ENCODE measurements at regions not wholly inside any gene's neighbourhood (a gene's known extent, or its start where the extent isn't known, plus 50 kb on each side); places are given as distances from the start of the nearest gene placed in this dataset.

DNA sequence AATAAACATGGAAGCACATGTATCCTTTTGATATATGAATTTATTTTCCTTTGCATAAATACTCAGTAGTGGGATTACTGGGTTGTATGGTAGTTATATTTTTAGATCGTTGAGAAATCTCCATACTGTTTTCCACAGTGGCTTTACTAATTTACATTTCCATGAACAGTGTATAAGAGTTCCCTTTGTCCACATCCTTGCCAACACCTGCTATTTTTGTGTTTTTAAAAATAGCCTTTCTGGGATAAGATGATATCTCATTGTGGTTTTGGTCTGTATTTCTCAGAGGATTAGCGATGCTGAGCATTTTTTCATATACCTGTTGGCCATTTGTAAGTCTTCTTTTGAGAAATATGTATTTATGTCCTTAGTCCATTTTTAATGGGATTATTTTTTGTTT is 329.2 kb upstream of the KITLG start:
- TF ChIP-seq, protein P1, sequence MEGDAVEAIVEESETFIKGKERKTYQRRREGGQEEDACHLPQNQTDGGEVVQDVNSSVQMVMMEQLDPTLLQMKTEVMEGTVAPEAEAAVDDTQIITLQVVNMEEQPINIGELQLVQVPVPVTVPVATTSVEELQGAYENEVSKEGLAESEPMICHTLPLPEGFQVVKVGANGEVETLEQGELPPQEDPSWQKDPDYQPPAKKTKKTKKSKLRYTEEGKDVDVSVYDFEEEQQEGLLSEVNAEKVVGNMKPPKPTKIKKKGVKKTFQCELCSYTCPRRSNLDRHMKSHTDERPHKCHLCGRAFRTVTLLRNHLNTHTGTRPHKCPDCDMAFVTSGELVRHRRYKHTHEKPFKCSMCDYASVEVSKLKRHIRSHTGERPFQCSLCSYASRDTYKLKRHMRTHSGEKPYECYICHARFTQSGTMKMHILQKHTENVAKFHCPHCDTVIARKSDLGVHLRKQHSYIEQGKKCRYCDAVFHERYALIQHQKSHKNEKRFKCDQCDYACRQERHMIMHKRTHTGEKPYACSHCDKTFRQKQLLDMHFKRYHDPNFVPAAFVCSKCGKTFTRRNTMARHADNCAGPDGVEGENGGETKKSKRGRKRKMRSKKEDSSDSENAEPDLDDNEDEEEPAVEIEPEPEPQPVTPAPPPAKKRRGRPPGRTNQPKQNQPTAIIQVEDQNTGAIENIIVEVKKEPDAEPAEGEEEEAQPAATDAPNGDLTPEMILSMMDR (IDR thresholded peaks at IDR 0.05; ENCODE audit: extremely low read depth, missing control alignments): no peak
- no peak for DNase-seq (ENCODE audit: low spot score)

DNA sequence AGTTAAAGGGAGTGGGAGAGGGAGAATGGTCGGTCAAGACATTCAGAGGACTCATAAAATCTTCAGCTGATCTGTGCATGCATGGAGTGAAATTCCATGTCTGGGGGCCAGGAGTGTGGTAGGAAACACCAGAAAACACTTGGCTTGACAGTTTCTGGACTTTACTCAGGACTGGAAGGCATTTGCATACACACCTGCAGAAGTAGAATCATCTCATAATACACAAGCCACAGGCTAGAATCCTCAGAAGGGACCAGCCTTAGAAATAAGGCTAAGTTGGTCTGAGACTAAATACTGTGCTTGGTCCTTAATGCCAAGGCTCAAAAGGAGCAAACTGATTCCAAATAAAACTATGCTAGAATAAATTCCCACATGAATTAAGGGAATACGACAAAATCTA is 328.1 kb upstream of the KITLG start:
- TF ChIP-seq, protein P1 (IDR thresholded peaks at IDR 0.05; ENCODE audit: extremely low read depth, missing control alignments): no peak
- no peak for DNase-seq (ENCODE audit: low spot score)

DNA sequence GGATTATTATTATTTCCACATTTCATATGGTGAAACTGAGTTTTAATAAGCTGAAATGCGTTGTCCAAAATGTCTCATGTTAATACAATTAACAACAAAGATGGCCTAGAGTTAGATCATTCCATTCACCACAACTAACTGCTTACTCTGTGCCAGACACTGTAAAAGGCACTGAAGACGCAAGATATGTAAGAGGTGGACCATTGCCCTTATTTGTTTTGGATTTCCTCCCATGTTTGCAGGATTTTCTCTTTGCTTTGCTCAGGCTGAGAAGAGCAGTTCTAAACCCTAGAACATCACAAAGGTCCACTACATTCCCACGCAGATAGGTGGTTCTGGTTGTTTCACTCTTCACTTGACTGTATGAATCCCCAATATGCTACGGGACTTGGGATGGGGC is 324.4 kb upstream of the KITLG start:
- TF ChIP-seq, protein P1 (IDR thresholded peaks at IDR 0.05; ENCODE audit: extremely low read depth, missing control alignments): no peak
- DNase-seq (ENCODE audit: low spot score): no peak

DNA sequence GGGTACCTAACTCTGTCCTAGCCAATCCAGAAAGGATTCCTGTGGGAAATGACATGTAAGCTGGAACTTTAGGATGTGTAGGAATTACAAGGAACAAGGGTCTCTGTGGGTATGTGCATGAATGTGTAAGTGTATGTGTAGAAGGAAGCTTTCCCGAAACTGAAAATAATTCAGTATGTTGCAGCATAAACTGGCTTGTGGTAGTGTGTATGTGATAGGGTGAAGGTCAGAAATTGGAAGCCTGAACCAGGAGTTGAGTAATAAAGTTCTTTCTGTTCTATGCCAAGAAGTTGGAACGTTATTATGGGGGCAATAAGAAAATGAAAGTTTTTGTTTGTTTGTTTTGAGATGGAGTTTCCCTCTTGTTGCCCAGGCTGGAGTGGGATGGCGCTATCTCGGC is 323.1 kb upstream of the KITLG start:
- DNase-seq (ENCODE audit: low spot score): no peak
- TF ChIP-seq, protein P1 (IDR thresholded peaks at IDR 0.05; ENCODE audit: extremely low read depth, missing control alignments): no peak

DNA sequence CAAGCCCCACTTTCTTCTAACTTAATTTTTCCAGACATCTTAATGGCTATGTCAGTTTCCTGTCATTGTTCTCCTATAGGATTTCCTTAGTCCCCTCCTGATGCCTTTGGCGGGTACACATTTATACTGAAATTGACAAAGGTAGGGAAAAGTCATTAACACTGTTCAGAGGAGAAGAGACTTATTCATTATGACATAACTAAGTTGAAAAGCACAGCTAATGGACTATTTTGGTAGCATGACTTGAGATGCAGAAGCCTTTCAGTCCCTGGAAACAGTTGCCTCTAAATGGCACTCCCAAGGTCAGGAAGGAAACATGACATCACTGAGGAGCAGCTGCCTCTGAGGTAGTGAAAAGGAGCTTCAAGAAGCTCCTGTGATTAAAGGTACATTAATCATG is 317.5 kb upstream of the KITLG start:
- DNase-seq (ENCODE audit: low spot score): no peak

DNA sequence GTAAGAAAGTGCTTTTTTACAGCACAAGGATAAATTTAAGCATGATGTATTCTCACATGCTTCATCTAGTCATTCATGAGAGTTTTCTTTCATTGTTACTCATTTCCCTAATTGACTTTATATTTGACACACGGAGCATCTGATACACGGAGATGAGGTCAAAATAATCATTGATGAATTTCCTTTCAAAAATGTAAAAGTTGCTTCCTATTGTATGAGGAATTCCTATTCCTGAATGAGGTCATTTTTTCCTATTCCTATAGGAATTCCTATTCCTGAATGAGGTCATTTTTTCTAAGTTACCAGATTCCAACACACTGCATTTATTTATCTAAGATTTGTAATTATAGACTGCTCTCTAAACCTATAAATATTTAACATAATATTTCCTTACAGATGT is 316.7 kb upstream of the KITLG start:
- DNase-seq (ENCODE audit: low spot score): no peak
- TF ChIP-seq, protein P1 (IDR thresholded peaks at IDR 0.05; ENCODE audit: extremely low read depth, missing control alignments): no peak

More for the DNA sequence above, 317.5 kb upstream of the KITLG start:
- TF ChIP-seq, protein P1 (IDR thresholded peaks at IDR 0.05; ENCODE audit: extremely low read depth, missing control alignments): no peak

DNA sequence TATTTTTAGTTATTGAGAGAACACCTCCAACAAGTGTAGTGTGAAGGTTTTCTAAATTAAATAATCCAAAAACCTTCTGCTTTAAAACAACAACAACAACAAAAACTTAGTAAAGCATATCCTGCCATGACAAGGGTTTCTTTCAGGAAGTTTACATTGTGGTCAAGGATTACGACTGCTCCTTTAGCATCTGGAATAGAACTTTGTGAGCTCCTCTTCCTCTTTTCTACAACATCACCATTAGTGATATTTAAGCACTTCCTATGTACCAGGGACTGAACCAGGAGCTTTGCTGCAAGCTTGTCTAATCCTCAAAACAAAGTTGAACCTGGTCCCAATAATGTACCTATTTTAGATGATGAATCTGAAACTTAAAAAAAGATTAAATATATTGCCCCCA is 315.4 kb upstream of the KITLG start:
- DNase-seq (ENCODE audit: low spot score): no peak
- TF ChIP-seq, protein P1 (IDR thresholded peaks at IDR 0.05; ENCODE audit: extremely low read depth, missing control alignments): no peak

Data from GM20000 (cell line).